ENCODE measurements at regions not wholly inside any gene's neighbourhood (a gene's known extent, or its start where the extent isn't known, plus 50 kb on each side); places are given as distances from the start of the nearest gene placed in this dataset.

- Histone ChIP-seq H3K79me1 (ENCODE audit: low read length) (peaks cover 11% of the 10 kb centered on the region), H3K18ac (ENCODE audit: low read length) (peak overlapping the region; percentile 88), H2BK5ac (ENCODE audit: low read depth, low read length, poor library complexity) (peak overlapping the region; percentile 97), H4K8ac (ENCODE audit: low read depth, low read length) (peak overlapping the region; percentile 57), H3K27ac (ENCODE audit: low read depth, low read length) (peak overlapping the region; percentile 96), H3K9ac (ENCODE audit: low read length) (no peak overlapping the region), H3K4me3 (ENCODE audit: low read depth, low read length) (peak overlapping the region; percentile 49), H3K23ac (ENCODE audit: low read length) (no peak overlapping the region), H3K14ac (ENCODE audit: low read length) (peak overlapping the region; percentile 67), H2AFZ (ENCODE audit: insufficient read depth, low read length, poor library complexity) (no peak overlapping the region), H2BK12ac (ENCODE audit: low read length) (peak overlapping the region; percentile 90), H4K12ac (ENCODE audit: low read depth, low read length) (peak overlapping the region; percentile 22), H3K4me2 (ENCODE audit: low read length) (peak overlapping the region; percentile 15), H3K36me3 (ENCODE audit: control insufficient read depth in 1 of 2, insufficient read depth in 2 of 2, low read length in 2 of 2) (no peaks in the 10 kb centered on the region), H3K79me2 (ENCODE audit: control insufficient read depth, insufficient read depth, low read length, poor library complexity) (no peaks in the 10 kb centered on the region), H3K9me3 (ENCODE audit: insufficient read depth, low read depth, low read length) (no peaks in the 10 kb centered on the region), H3K27me3 (ENCODE audit: insufficient read depth, low read length) (no peaks in the 10 kb centered on the region), H2BK120ac (ENCODE audit: insufficient read depth, low read length, poor library complexity) (peak overlapping the region; percentile 88), H2AK5ac (ENCODE audit: low read length) (peak overlapping the region; percentile 23), H4K91ac (ENCODE audit: low read depth, low read length) (peak overlapping the region; percentile 89), H3K4me1 (ENCODE audit: control insufficient read depth in 1 of 2, insufficient read depth in 2 of 2, low read length in 2 of 2) (peaks cover 9% of the 10 kb centered on the region in 2 experiments), H3K4ac (ENCODE audit: low read depth, low read length) (peak overlapping the region; percentile 16)
- no peak for DNase-seq
- WGBS (ENCODE audit: extremely low coverage, insufficient coverage, insufficient read length), result no CpG with 5 or more reads among the region's 5 CpGs
Observed at GRCh38 chr9:75649060-75649459, 241.4 kb upstream of the PCSK5 start.

GRCh38 chr9:75651709-75652108 lies 238.8 kb upstream of the PCSK5 start:
- H3K4me3 ChIP-seq (ENCODE audit: low read depth, low read length), result no peak overlapping the region
- WGBS (ENCODE audit: extremely low coverage, insufficient coverage, insufficient read length), result no CpG with 5 or more reads among the region's 2 CpGs
- no peak overlapping the region for H3K4ac ChIP-seq (ENCODE audit: low read depth, low read length)
- H3K4me1 ChIP-seq (ENCODE audit: control insufficient read depth in 1 of 2, insufficient read depth in 2 of 2, low read length in 2 of 2), result peaks cover 9% of the 10 kb centered on the region in 2 experiments
- H2BK120ac ChIP-seq (ENCODE audit: insufficient read depth, low read length, poor library complexity), result no peak overlapping the region
- no peak overlapping the region for H4K8ac ChIP-seq (ENCODE audit: low read depth, low read length)
- H3K18ac ChIP-seq (ENCODE audit: low read length), result no peak overlapping the region
- H3K9ac ChIP-seq (ENCODE audit: low read length), result no peak overlapping the region
- H2AK5ac ChIP-seq (ENCODE audit: low read length), result no peak overlapping the region
- no peaks in the 10 kb centered on the region for H3K36me3 ChIP-seq (ENCODE audit: control insufficient read depth in 1 of 2, insufficient read depth in 2 of 2, low read length in 2 of 2)
- no peaks in the 10 kb centered on the region for H3K27me3 ChIP-seq (ENCODE audit: insufficient read depth, low read length)
- no peak for DNase-seq
- no peak overlapping the region for H3K14ac ChIP-seq (ENCODE audit: low read length)
- H2BK5ac ChIP-seq (ENCODE audit: low read depth, low read length, poor library complexity), result no peak overlapping the region
- no peak overlapping the region for H4K12ac ChIP-seq (ENCODE audit: low read depth, low read length)
- no peaks in the 10 kb centered on the region for H3K79me2 ChIP-seq (ENCODE audit: control insufficient read depth, insufficient read depth, low read length, poor library complexity)
- no peak overlapping the region for H3K27ac ChIP-seq (ENCODE audit: low read depth, low read length)
- H3K79me1 ChIP-seq (ENCODE audit: low read length), result peaks cover 11% of the 10 kb centered on the region
- H3K9me3 ChIP-seq (ENCODE audit: insufficient read depth, low read depth, low read length), result no peaks in the 10 kb centered on the region
- H2BK12ac ChIP-seq (ENCODE audit: low read length), result no peak overlapping the region
- H3K23ac ChIP-seq (ENCODE audit: low read length), result no peak overlapping the region
- H3K4me2 ChIP-seq (ENCODE audit: low read length), result no peak overlapping the region
- H4K91ac ChIP-seq (ENCODE audit: low read depth, low read length), result no peak overlapping the region
- no peak overlapping the region for H2AFZ ChIP-seq (ENCODE audit: insufficient read depth, low read length, poor library complexity)

- DNase-seq, result no peak
- Histone ChIP-seq H3K36me3 (ENCODE audit: control insufficient read depth in 1 of 2, insufficient read depth in 2 of 2, low read length in 2 of 2) (no peaks in the 10 kb centered on the region), H3K79me1 (ENCODE audit: low read length) (peaks cover 10% of the 10 kb centered on the region), H3K4me2 (ENCODE audit: low read length) (no peak overlapping the region), H3K4me1 (ENCODE audit: control insufficient read depth in 1 of 2, insufficient read depth in 2 of 2, low read length in 2 of 2) (peaks cover 5 to 6% of the 10 kb centered on the region in 2 experiments), H3K9ac (ENCODE audit: low read length) (no peak overlapping the region), H2AK5ac (ENCODE audit: low read length) (no peak overlapping the region), H4K8ac (ENCODE audit: low read depth, low read length) (no peak overlapping the region), H2AFZ (ENCODE audit: insufficient read depth, low read length, poor library complexity) (no peak overlapping the region), H3K27ac (ENCODE audit: low read depth, low read length) (no peak overlapping the region), H3K4me3 (ENCODE audit: low read depth, low read length) (no peak overlapping the region), H2BK12ac (ENCODE audit: low read length) (no peak overlapping the region), H3K27me3 (ENCODE audit: insufficient read depth, low read length) (no peaks in the 10 kb centered on the region), H3K79me2 (ENCODE audit: control insufficient read depth, insufficient read depth, low read length, poor library complexity) (no peaks in the 10 kb centered on the region), H3K4ac (ENCODE audit: low read depth, low read length) (no peak overlapping the region), H3K23ac (ENCODE audit: low read length) (no peak overlapping the region), H2BK120ac (ENCODE audit: insufficient read depth, low read length, poor library complexity) (no peak overlapping the region), H3K9me3 (ENCODE audit: insufficient read depth, low read depth, low read length) (no peaks in the 10 kb centered on the region), H4K12ac (ENCODE audit: low read depth, low read length) (no peak overlapping the region), H2BK5ac (ENCODE audit: low read depth, low read length, poor library complexity) (no peak overlapping the region), H3K14ac (ENCODE audit: low read length) (no peak overlapping the region), H3K18ac (ENCODE audit: low read length) (no peak overlapping the region), H4K91ac (ENCODE audit: low read depth, low read length) (no peak overlapping the region)
- WGBS (ENCODE audit: extremely low coverage, insufficient coverage, insufficient read length), result no CpG with 5 or more reads among the region's 1 CpG
Observed at GRCh38 chr9:75653335-75653734, 237.1 kb upstream of the PCSK5 start.

- WGBS (ENCODE audit: extremely low coverage, insufficient coverage, insufficient read length), result no CpG with 5 or more reads among the region's 2 CpGs
- H3K27me3 ChIP-seq (ENCODE audit: insufficient read depth, low read length), result no peaks in the 10 kb centered on the region
- H3K4me3 ChIP-seq (ENCODE audit: low read depth, low read length), result no peak overlapping the region
- no peak overlapping the region for H3K18ac ChIP-seq (ENCODE audit: low read length)
- H4K12ac ChIP-seq (ENCODE audit: low read depth, low read length), result no peak overlapping the region
- no peaks in the 10 kb centered on the region for H3K9me3 ChIP-seq (ENCODE audit: insufficient read depth, low read depth, low read length)
- no peak overlapping the region for H3K27ac ChIP-seq (ENCODE audit: low read depth, low read length)
- H2AK5ac ChIP-seq (ENCODE audit: low read length), result no peak overlapping the region
- no peak overlapping the region for H2AFZ ChIP-seq (ENCODE audit: insufficient read depth, low read length, poor library complexity)
- peaks cover 4 to 7% of the 10 kb centered on the region in 2 experiments for H3K4me1 ChIP-seq (ENCODE audit: control insufficient read depth in 1 of 2, insufficient read depth in 2 of 2, low read length in 2 of 2)
- no peak overlapping the region for H3K4me2 ChIP-seq (ENCODE audit: low read length)
- H4K91ac ChIP-seq (ENCODE audit: low read depth, low read length), result no peak overlapping the region
- no peak for DNase-seq
- no peaks in the 10 kb centered on the region for H3K36me3 ChIP-seq (ENCODE audit: control insufficient read depth in 1 of 2, insufficient read depth in 2 of 2, low read length in 2 of 2)
- no peak overlapping the region for H2BK12ac ChIP-seq (ENCODE audit: low read length)
- no peak overlapping the region for H3K23ac ChIP-seq (ENCODE audit: low read length)
- H3K79me2 ChIP-seq (ENCODE audit: control insufficient read depth, insufficient read depth, low read length, poor library complexity), result no peaks in the 10 kb centered on the region
- no peak overlapping the region for H2BK5ac ChIP-seq (ENCODE audit: low read depth, low read length, poor library complexity)
- no peak overlapping the region for H2BK120ac ChIP-seq (ENCODE audit: insufficient read depth, low read length, poor library complexity)
- no peak overlapping the region for H3K14ac ChIP-seq (ENCODE audit: low read length)
- H3K4ac ChIP-seq (ENCODE audit: low read depth, low read length), result no peak overlapping the region
- H4K8ac ChIP-seq (ENCODE audit: low read depth, low read length), result no peak overlapping the region
- H3K9ac ChIP-seq (ENCODE audit: low read length), result no peak overlapping the region
- H3K79me1 ChIP-seq (ENCODE audit: low read length), result peaks cover 11% of the 10 kb centered on the region
Observed at GRCh38 chr9:75653750-75654149, 236.7 kb upstream of the PCSK5 start.

Measured in trophoblast cell (in vitro differentiated cells and primary cell).